CD4-positive, alpha-beta T cell (primary cell): ENCODE measurements at regions not wholly inside any gene's neighbourhood (a gene's known extent, or its start where the extent isn't known, plus 50 kb on each side); places are given as distances from the start of the nearest gene placed in this dataset.

Experiments used
- ATAC-seq: fragments of 200-7000 bp; cut with Tn5 transposase; one replicate; pipeline ENCODE4 v1.10.0; 2022; ENCODE audit warnings: mild to moderate bottlenecking; ENCODE audit not compliant: poor library complexity
- CTCF ChIA-PET: fragments of 350-600 bp; sonication (Branson Sonifier 250); formaldehyde crosslinking; loops from one replicate; lab custom pipeline; 2021; ENCODE audit warnings: antibody characterized with exemption, inconsistent platforms; lab: Charles Lee
- POLR2A ChIA-PET: fragments of 350-600 bp; sonication (Branson Sonifier 250); formaldehyde crosslinking; loops from one replicate; lab custom pipeline; 2021; ENCODE audit warnings: antibody characterized with exemption, inconsistent platforms; lab: Charles Lee
- DNase-seq, 14 experiments: peaks; one replicate each; pipeline ENCODE4 v3.0.0-alpha.2; 2013 to 2020; ENCODE audit warnings: mixed read lengths in 2 of 14
- H3K27ac ChIP-seq, 2 donors: one replicate each; pipeline versions ENCODE4 v1.5.1 to v1.7.0; 2013; ENCODE audit warnings: low read length in 2 of 2, low read depth in 1 of 2, mild to moderate bottlenecking in 1 of 2
- H3K27me3 ChIP-seq, 2 experiments: 1 replicate in 1 of 2; 2 replicates in 1 of 2; pipeline versions ENCODE4 v1.6.1 to v1.7.0; 2013; ENCODE audit warnings: low read length in 2 of 2, control low read depth in 1 of 2, mild to moderate bottlenecking in 1 of 2, moderate library complexity in 1 of 2; ENCODE audit not compliant: insufficient read depth in 2 of 2, control insufficient read depth in 1 of 2
- H3K36me3 ChIP-seq: one replicate; pipeline ENCODE4 v1.6.1; 2013; ENCODE audit warnings: low read length, control low read depth; ENCODE audit not compliant: insufficient read depth
- H3K4me1 ChIP-seq: one replicate; pipeline ENCODE4 v1.6.1; 2013; ENCODE audit warnings: low read length, control low read depth; ENCODE audit not compliant: insufficient read depth
- H3K4me3 ChIP-seq: one replicate; pipeline ENCODE4 v1.5.1; 2013; ENCODE audit warnings: mild to moderate bottlenecking, low read length, moderate library complexity
- H3K9me3 ChIP-seq, 2 experiments: 1 replicate in 1 of 2; 2 replicates in 1 of 2; pipeline versions ENCODE4 v1.6.1 to v1.7.0; 2013; ENCODE audit warnings: low read length in 2 of 2, mild to moderate bottlenecking in 2 of 2, control low read depth in 1 of 2, moderate library complexity in 1 of 2; ENCODE audit not compliant: control insufficient read depth in 1 of 2, insufficient read depth in 1 of 2
- H3K27ac Mint-ChIP-seq: one replicate; pipeline ENCODE4 v1.8.0; 2020; ENCODE audit warnings: mixed read lengths
- H3K27me3 Mint-ChIP-seq: one replicate; pipeline ENCODE4 v1.8.0; 2021; ENCODE audit warnings: mixed read lengths
- H3K36me3 Mint-ChIP-seq: one replicate; pipeline ENCODE4 v1.8.0; 2021; ENCODE audit warnings: low read depth, mixed read lengths
- H3K4me1 Mint-ChIP-seq: one replicate; pipeline ENCODE4 v1.8.0; 2021; ENCODE audit warnings: low read depth, mixed read lengths
- H3K4me3 Mint-ChIP-seq: one replicate; pipeline ENCODE4 v1.8.0; 2020; ENCODE audit warnings: mild to moderate bottlenecking, mixed read lengths
- H3K9me3 Mint-ChIP-seq: one replicate; pipeline ENCODE4 v1.8.0; 2020; ENCODE audit warnings: mixed read lengths
- CTCF ChIP-seq: fragments of 200-600 bp; IDR thresholded peaks from one replicate; pipeline ENCODE4 v1.8.0; 2022; ENCODE audit warnings: antibody characterized with exemption, mild to moderate bottlenecking
- intact Hi-C, 2 experiments: fragments of 100-400 bp; cut with DNase I in 1 of 2; cut with micrococcal nuclease in 1 of 2; formaldehyde crosslinking; loops; one replicate each; pipeline versions ENCODE4 v1.15.1 to v1.9.0; 2023 to 2025; cut with DNase I, micrococcal nuclease

- H3K36me3 ChIP-seq, result no peaks in the 10 kb centered on the region
- Mint-ChIP-seq H3K4me1 (no peaks in the 10 kb centered on the region), H3K4me3 (no peak overlapping the region), H3K27ac (no peak overlapping the region), H3K36me3 (no peaks in the 10 kb centered on the region), H3K9me3 (peaks cover 8% of the 10 kb centered on the region), H3K27me3 (no peaks in the 10 kb centered on the region)
- ATAC-seq, result no peak
- ChIA-PET CTCF (no interaction called here), POLR2A (no interaction called here)
- no peaks in the 10 kb centered on the region for H3K4me1 ChIP-seq
- peak; percentile 86 for TF ChIP-seq CTCF
- peak in 3 of 14 experiments; percentile 32 to 50 (median 34) for DNase-seq
- H3K4me3 ChIP-seq, result no peak overlapping the region
- H3K9me3 ChIP-seq, result no peaks in the 10 kb centered on the region
- no peak overlapping the region for H3K27ac ChIP-seq
- intact Hi-C loops, result no loop called here
- H3K27me3 ChIP-seq, result no peaks in the 10 kb centered on the region
Observed at GRCh38 chr14:39491134-39491571, 58.9 kb upstream of the FBXO33 start.

GRCh38 chr14:39488600-39488999 lies 56.4 kb upstream of the FBXO33 start:
- ATAC-seq (no peak), DNase-seq (no peak)
- Histone ChIP-seq H3K27me3 (no peaks in the 10 kb centered on the region), H3K4me3 (no peak overlapping the region), H3K4me1 (no peaks in the 10 kb centered on the region), H3K9me3 (no peaks in the 10 kb centered on the region), H3K27ac (no peak overlapping the region), H3K36me3 (no peaks in the 10 kb centered on the region)
- TF ChIP-seq CTCF, result no peak
- H3K9me3 Mint-ChIP-seq, result no peaks in the 10 kb centered on the region
- no peaks in the 10 kb centered on the region for H3K27me3 Mint-ChIP-seq
- no peaks in the 10 kb centered on the region for H3K4me1 Mint-ChIP-seq
- no peaks in the 10 kb centered on the region for H3K36me3 Mint-ChIP-seq
- intact Hi-C loops, result no loop called here
- CTCF ChIA-PET, result no interaction called here
- H3K4me3 Mint-ChIP-seq, result no peak overlapping the region
- H3K27ac Mint-ChIP-seq, result no peak overlapping the region
- POLR2A ChIA-PET, result no interaction called here

GRCh38 chr14:39483682-39484081 lies 51.4 kb upstream of the FBXO33 start:
- Mint-ChIP-seq H3K4me1 (no peaks in the 10 kb centered on the region), H3K36me3 (no peaks in the 10 kb centered on the region), H3K9me3 (peaks cover 2% of the 10 kb centered on the region), H3K27ac (no peak overlapping the region), H3K27me3 (no peaks in the 10 kb centered on the region), H3K4me3 (no peak overlapping the region)
- Histone ChIP-seq H3K36me3 (no peaks in the 10 kb centered on the region), H3K27me3 (no peaks in the 10 kb centered on the region), H3K27ac (no peak overlapping the region), H3K4me1 (no peaks in the 10 kb centered on the region), H3K4me3 (no peak overlapping the region), H3K9me3 (no peaks in the 10 kb centered on the region)
- ATAC-seq (no peak), DNase-seq (no peak)
- CTCF ChIA-PET, result no interaction called here
- intact Hi-C loops, result no loop called here
- POLR2A ChIA-PET, result no interaction called here
- no peak for TF ChIP-seq CTCF
